Inferior parietal cortex (tissue), 1 donor: ENCODE measurements at regions not wholly inside any gene's neighbourhood (a gene's known extent, or its start where the extent isn't known, plus 50 kb on each side); places are given as distances from the start of the nearest gene placed in this dataset.
"Not testable (repeated sequence)": the region's sequence is repeated elsewhere in the genome, so short reads cannot be mapped to it uniquely, and the experiment has no call there.

Experiments
- DNase-seq: peaks from one replicate; pipeline ENCODE4 v3.0.0-alpha.2; 2016; ENCODE audit errors: extremely low spot score

- no peak for DNase-seq
Measured at GRCh38 chr2:65914244-65914786, 481.9 kb upstream of the SPRED2 start.

GRCh38 chr2:65913813-65914212 lies 481.4 kb upstream of the SPRED2 start:
- no peak for DNase-seq

GRCh38 chr2:65901756-65902155 lies 469.4 kb upstream of the SPRED2 start:
- no peak for DNase-seq

GRCh38 chr2:65896446-65896845 lies 464.0 kb upstream of the SPRED2 start:
- DNase-seq, result no peak

- DNase-seq, result not testable (repeated sequence)
Measured at GRCh38 chr2:65890131-65890530, 457.7 kb upstream of the SPRED2 start.

- no peak for DNase-seq
Measured at GRCh38 chr2:65885266-65885665, 452.9 kb upstream of the SPRED2 start.

- no peak for DNase-seq
Measured at GRCh38 chr2:65881592-65881991, 449.2 kb upstream of the SPRED2 start.

GRCh38 chr2:65880436-65880835 lies 448.0 kb upstream of the SPRED2 start:
- DNase-seq, result no peak

- no peak for DNase-seq
Measured at GRCh38 chr2:65878011-65878340, 445.6 kb upstream of the SPRED2 start.

- no peak for DNase-seq
Measured at GRCh38 chr2:65877331-65878010, 445.1 kb upstream of the SPRED2 start.

GRCh38 chr2:65876114-65876513 lies 443.7 kb upstream of the SPRED2 start:
- DNase-seq, result no peak

- DNase-seq, result no peak
Measured at GRCh38 chr2:65870826-65871225, 438.4 kb upstream of the SPRED2 start.

GRCh38 chr2:65869296-65869695 lies 436.9 kb upstream of the SPRED2 start:
- no peak for DNase-seq

GRCh38 chr2:65868177-65868576 lies 435.8 kb upstream of the SPRED2 start:
- no peak for DNase-seq

GRCh38 chr2:65867446-65867845 lies 435.0 kb upstream of the SPRED2 start:
- DNase-seq, result no peak

- DNase-seq, result no peak
Measured at GRCh38 chr2:65866148-65866547, 433.7 kb upstream of the SPRED2 start.

- DNase-seq, result no peak
Measured at GRCh38 chr2:65864619-65865018, 432.2 kb upstream of the SPRED2 start.

- DNase-seq, result no peak
Measured at GRCh38 chr2:65863713-65864112, 431.3 kb upstream of the SPRED2 start.

GRCh38 chr2:65856928-65857327 lies 424.5 kb upstream of the SPRED2 start:
- DNase-seq, result no peak

- DNase-seq, result no peak
Measured at GRCh38 chr2:65856423-65856822, 424.0 kb upstream of the SPRED2 start.

GRCh38 chr2:65850695-65851094 lies 418.3 kb upstream of the SPRED2 start:
- DNase-seq, result no peak

- no peak for DNase-seq
Measured at GRCh38 chr2:65846989-65847678, 414.7 kb upstream of the SPRED2 start.

- DNase-seq, result no peak
Measured at GRCh38 chr2:65845442-65846182, 413.2 kb upstream of the SPRED2 start.
